ENCODE measurements at regions not wholly inside any gene's neighbourhood (a gene's known extent, or its start where the extent isn't known, plus 50 kb on each side); places are given as distances from the start of the nearest gene placed in this dataset.
"Not testable (repeated sequence)": the region's sequence is repeated elsewhere in the genome, so short reads cannot be mapped to it uniquely, and the experiment has no call there.

GRCh38 chr12:47410383-47410782 lies 295.4 kb downstream of the RPAP3 start:
- DNase-seq (ENCODE audit: low read depth in 2 of 2), result no peak

GRCh38 chr12:47409310-47409987 lies 296.4 kb downstream of the RPAP3 start:
- no peak for DNase-seq (ENCODE audit: low read depth in 2 of 2)

GRCh38 chr12:47408171-47408871 lies 297.5 kb downstream of the RPAP3 start:
- no peak for DNase-seq (ENCODE audit: low read depth in 2 of 2)

- DNase-seq (ENCODE audit: low read depth in 2 of 2), result no peak
Observed at GRCh38 chr12:47407463-47408129, 298.2 kb downstream of the RPAP3 start.

GRCh38 chr12:47403681-47404080 lies 302.1 kb downstream of the RPAP3 start:
- DNase-seq (ENCODE audit: low read depth in 2 of 2), result no peak

GRCh38 chr12:47401196-47401595 lies 304.6 kb downstream of the RPAP3 start:
- not testable (repeated sequence) for DNase-seq (ENCODE audit: low read depth in 2 of 2)

GRCh38 chr12:47400266-47400665 lies 305.6 kb downstream of the RPAP3 start:
- no peak for DNase-seq (ENCODE audit: low read depth in 2 of 2)

GRCh38 chr12:47397664-47398281 lies 308.1 kb downstream of the RPAP3 start:
- DNase-seq (ENCODE audit: low read depth in 2 of 2), result no peak

GRCh38 chr12:47396902-47397663 lies 308.7 kb downstream of the RPAP3 start:
- DNase-seq (ENCODE audit: low read depth in 2 of 2), result no peak

- no peak for DNase-seq (ENCODE audit: low read depth in 2 of 2)
Observed at GRCh38 chr12:47394070-47394469, 311.8 kb downstream of the RPAP3 start.

GRCh38 chr12:47393403-47393790 lies 312.4 kb downstream of the RPAP3 start:
- no peak for DNase-seq (ENCODE audit: low read depth in 2 of 2)

- peak; percentile 27 to 39 for DNase-seq (ENCODE audit: low read depth in 2 of 2)
Observed at GRCh38 chr12:47391566-47391965, 311.8 kb upstream of the AMIGO2 start.

GRCh38 chr12:47388712-47389111 lies 309.0 kb upstream of the AMIGO2 start:
- no peak for DNase-seq (ENCODE audit: low read depth in 2 of 2)

GRCh38 chr12:47387994-47388393 lies 308.2 kb upstream of the AMIGO2 start:
- no peak for DNase-seq (ENCODE audit: low read depth in 2 of 2)

GRCh38 chr12:47385653-47386052 lies 305.9 kb upstream of the AMIGO2 start:
- DNase-seq (ENCODE audit: low read depth in 2 of 2), result no peak

GRCh38 chr12:47383942-47384341 lies 304.2 kb upstream of the AMIGO2 start:
- no peak for DNase-seq (ENCODE audit: low read depth in 2 of 2)

- no peak for DNase-seq (ENCODE audit: low read depth in 2 of 2)
Observed at GRCh38 chr12:47382305-47382704, 302.5 kb upstream of the AMIGO2 start.

- DNase-seq (ENCODE audit: low read depth in 2 of 2), result no peak
Observed at GRCh38 chr12:47378907-47379306, 299.1 kb upstream of the AMIGO2 start.

GRCh38 chr12:47378222-47378582 lies 298.4 kb upstream of the AMIGO2 start:
- DNase-seq (ENCODE audit: low read depth in 2 of 2), result no peak

- no peak for DNase-seq (ENCODE audit: low read depth in 2 of 2)
Observed at GRCh38 chr12:47377414-47378221, 297.9 kb upstream of the AMIGO2 start.

- DNase-seq (ENCODE audit: low read depth in 2 of 2), result no peak
Observed at GRCh38 chr12:47376927-47377326, 297.2 kb upstream of the AMIGO2 start.

Measured in stimulated activated CD8-positive, alpha-beta memory T cell treated with anti-CD3 and anti-CD28 coated beads, Interleukin-2, amount 100 ng/mL, for 1 hour (primary cell).